Muscle layer of duodenum (tissue), 2 donors: ENCODE measurements at regions not wholly inside any gene's neighbourhood (a gene's known extent, or its start where the extent isn't known, plus 50 kb on each side); places are given as distances from the start of the nearest gene placed in this dataset.

Experiments
- H3K27ac ChIP-seq: one replicate; pipeline ENCODE4 v1.7.0; 2013; ENCODE audit warnings: mild to moderate bottlenecking, low read length
- H3K27me3 ChIP-seq: one replicate; pipeline ENCODE4 v1.7.0; 2013; ENCODE audit warnings: low read depth, mild to moderate bottlenecking, control low read depth, low read length
- H3K36me3 ChIP-seq, 2 donors: one replicate each; pipeline ENCODE4 v1.7.0; 2013; ENCODE audit warnings: low read length in 2 of 2, control low read depth in 1 of 2, mild to moderate bottlenecking in 1 of 2; ENCODE audit not compliant: insufficient read depth in 2 of 2, control insufficient read depth in 1 of 2
- H3K4me1 ChIP-seq, 2 donors: one replicate each; pipeline ENCODE4 v1.7.0; 2013; ENCODE audit warnings: low read length in 2 of 2, mild to moderate bottlenecking in 2 of 2, control low read depth in 1 of 2, moderate library complexity in 1 of 2; ENCODE audit not compliant: insufficient read depth in 2 of 2, control insufficient read depth in 1 of 2
- H3K4me3 ChIP-seq, 2 donors: one replicate each; pipeline ENCODE4 v1.7.0; 2013; ENCODE audit warnings: low read length in 2 of 2, low read depth in 1 of 2, mild to moderate bottlenecking in 1 of 2
- H3K9me3 ChIP-seq, 2 donors: one replicate each; pipeline ENCODE4 v1.7.0; 2013; ENCODE audit warnings: low read length in 2 of 2, control low read depth in 1 of 2, mild to moderate bottlenecking in 1 of 2; ENCODE audit not compliant: control insufficient read depth in 1 of 2
- donor health status: healthy.

GRCh38 chr11:27926981-27927481, 180.9 kb downstream of the KIF18A start:
- Histone ChIP-seq H3K4me1 (no peaks in the 10 kb centered on the region), H3K27me3 (no peaks in the 10 kb centered on the region), H3K36me3 (no peaks in the 10 kb centered on the region), H3K27ac (no peak overlapping the region), H3K4me3 (no peak overlapping the region), H3K9me3 (peaks cover 0 to 4% of the 10 kb centered on the region in 2 donors)

- no peak overlapping the region for H3K4me3 ChIP-seq
- no peak overlapping the region for H3K27ac ChIP-seq
- no peaks in the 10 kb centered on the region for H3K4me1 ChIP-seq
- peaks cover 0 to 4% of the 10 kb centered on the region in 2 donors for H3K9me3 ChIP-seq
- H3K36me3 ChIP-seq: no peaks in the 10 kb centered on the region
- no peaks in the 10 kb centered on the region for H3K27me3 ChIP-seq
Measured at GRCh38 chr11:27926486-27926885, 181.5 kb downstream of the KIF18A start.

DNA sequence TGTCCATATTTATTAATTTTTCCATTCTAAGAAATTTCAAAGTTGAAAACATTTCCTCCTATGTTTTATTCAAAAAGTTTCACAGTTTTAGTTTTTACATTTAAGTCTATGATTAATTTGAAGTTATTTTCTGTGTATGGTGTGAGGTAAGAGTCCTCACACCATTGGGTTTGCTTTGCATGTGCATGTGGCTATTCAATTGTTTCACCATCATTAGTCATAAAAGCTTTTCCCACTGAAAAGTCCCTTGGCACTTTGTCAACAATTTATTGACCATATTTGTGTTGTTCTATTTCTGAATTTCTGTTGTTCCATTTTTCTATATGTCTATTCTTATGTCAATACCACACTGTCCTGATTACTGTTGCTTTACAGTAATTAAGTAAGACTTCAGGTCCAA, 186.5 kb downstream of the KIF18A start:
- Histone ChIP-seq H3K36me3 (no peaks in the 10 kb centered on the region), H3K27ac (no peak overlapping the region), H3K4me3 (no peak overlapping the region), H3K27me3 (no peaks in the 10 kb centered on the region), H3K9me3 (peaks cover 0 to 4% of the 10 kb centered on the region in 2 donors), H3K4me1 (no peaks in the 10 kb centered on the region)

DNA sequence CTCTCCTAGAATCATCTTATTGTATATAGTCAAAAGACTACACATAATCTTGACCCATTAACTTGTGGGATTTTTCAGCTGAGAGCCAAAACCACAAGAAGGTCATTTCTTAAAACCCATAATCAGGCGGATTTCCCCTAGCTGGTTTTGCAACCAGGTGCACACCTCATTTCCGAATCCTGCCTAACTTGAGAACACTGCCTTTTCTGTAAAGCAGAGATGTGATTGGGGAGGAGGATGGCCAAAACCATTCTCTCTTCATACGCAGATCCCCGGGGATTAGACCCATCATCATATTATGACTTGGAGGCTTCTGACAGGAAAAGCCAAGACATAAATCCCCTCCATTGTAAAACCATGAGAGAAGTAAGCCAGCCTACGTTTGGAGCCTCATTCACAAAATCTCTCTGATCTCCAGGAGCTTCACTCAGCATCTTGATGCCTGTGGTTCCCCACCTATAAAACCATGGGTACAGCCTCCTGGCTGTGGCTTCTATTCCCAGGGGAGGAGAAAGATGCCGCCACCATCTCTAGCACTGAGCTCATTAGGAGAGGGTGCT, 191.3 kb downstream of the KIF18A start:
- no peak overlapping the region for H3K4me3 ChIP-seq
- H3K27me3 ChIP-seq: no peaks in the 10 kb centered on the region
- H3K4me1 ChIP-seq: no peaks in the 10 kb centered on the region
- no peak overlapping the region for H3K27ac ChIP-seq
- no peaks in the 10 kb centered on the region for H3K36me3 ChIP-seq
- H3K9me3 ChIP-seq: no peaks in the 10 kb centered on the region

DNA sequence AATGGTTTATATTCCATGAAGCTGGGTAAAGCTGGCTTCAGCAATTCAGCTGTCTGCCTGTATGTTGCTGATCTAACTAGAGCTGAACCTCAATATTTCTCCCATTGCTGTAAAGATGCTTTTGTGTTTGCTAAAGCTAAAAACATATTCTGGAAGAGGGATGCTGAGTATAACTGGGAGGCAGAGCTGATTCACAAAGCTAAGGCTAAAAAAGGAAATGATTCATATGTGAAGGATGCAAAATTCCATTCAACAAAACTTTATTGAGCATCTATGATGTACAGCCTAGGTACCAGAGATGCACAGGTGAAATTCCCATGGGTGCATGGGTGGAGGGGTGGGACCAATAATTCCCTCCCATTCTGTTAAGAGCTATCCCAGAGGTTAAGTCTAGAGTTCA, 193.9 kb downstream of the KIF18A start:
- Histone ChIP-seq H3K9me3 (no peaks in the 10 kb centered on the region), H3K4me1 (no peaks in the 10 kb centered on the region), H3K27me3 (no peaks in the 10 kb centered on the region), H3K4me3 (no peak overlapping the region), H3K36me3 (no peaks in the 10 kb centered on the region), H3K27ac (no peak overlapping the region)

- no peak overlapping the region for H3K27ac ChIP-seq
- H3K36me3 ChIP-seq: no peaks in the 10 kb centered on the region
- H3K9me3 ChIP-seq: no peaks in the 10 kb centered on the region
- H3K4me1 ChIP-seq: no peaks in the 10 kb centered on the region
- H3K27me3 ChIP-seq: no peaks in the 10 kb centered on the region
- no peak overlapping the region for H3K4me3 ChIP-seq
Measured at GRCh38 chr11:27913650-27914049, 194.3 kb downstream of the KIF18A start.

GRCh38 chr11:27912916-27913315, 195.0 kb downstream of the KIF18A start:
- Histone ChIP-seq H3K36me3 (no peaks in the 10 kb centered on the region), H3K9me3 (no peaks in the 10 kb centered on the region), H3K27me3 (no peaks in the 10 kb centered on the region), H3K4me1 (no peaks in the 10 kb centered on the region), H3K27ac (no peak overlapping the region), H3K4me3 (no peak overlapping the region)

DNA sequence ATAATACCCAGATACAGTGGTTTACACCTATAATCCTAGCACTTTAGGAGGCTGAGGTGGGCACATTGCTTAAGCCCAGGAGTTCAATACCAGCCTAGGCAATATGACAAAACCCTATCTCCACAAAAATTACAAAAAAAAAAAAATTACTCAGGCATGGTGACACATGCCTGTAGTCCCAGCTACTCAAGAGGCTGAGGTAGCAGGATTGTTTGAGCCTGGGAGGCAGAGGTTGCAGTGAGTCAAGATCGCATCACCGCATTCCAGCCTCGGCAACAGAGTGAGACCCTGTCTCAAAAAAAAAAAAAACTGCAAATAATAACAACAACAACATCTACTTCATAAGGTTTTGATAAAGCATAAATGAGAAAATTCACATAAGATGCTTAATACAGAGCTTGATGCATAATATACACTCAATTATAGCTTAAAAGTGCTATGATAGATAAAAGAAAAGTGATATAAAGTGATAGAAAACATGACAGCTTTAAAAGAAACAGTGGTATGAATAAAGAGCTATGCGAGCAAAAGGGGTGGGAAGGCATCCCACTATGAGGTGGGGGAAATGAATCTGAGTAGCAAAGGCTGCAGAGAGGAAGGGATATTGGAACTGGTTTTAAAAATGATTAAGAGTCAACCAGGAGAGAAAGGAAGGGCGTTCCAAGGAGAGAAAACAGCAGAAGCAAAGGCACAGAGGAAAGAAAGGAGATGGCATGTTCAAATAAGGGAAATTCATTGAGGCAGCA, 197.6 kb downstream of the KIF18A start:
- Histone ChIP-seq H3K27me3 (no peaks in the 10 kb centered on the region), H3K4me3 (no peak overlapping the region), H3K9me3 (no peaks in the 10 kb centered on the region), H3K4me1 (no peaks in the 10 kb centered on the region), H3K27ac (no peak overlapping the region), H3K36me3 (no peaks in the 10 kb centered on the region)

GRCh38 chr11:27909386-27909785, 198.6 kb downstream of the KIF18A start:
- H3K4me1 ChIP-seq: no peaks in the 10 kb centered on the region
- H3K27me3 ChIP-seq: no peaks in the 10 kb centered on the region
- no peaks in the 10 kb centered on the region for H3K9me3 ChIP-seq
- no peak overlapping the region for H3K27ac ChIP-seq
- H3K36me3 ChIP-seq: no peaks in the 10 kb centered on the region
- H3K4me3 ChIP-seq: no peak overlapping the region

GRCh38 chr11:27908621-27909020, 199.3 kb downstream of the KIF18A start:
- no peaks in the 10 kb centered on the region for H3K36me3 ChIP-seq
- H3K27me3 ChIP-seq: no peaks in the 10 kb centered on the region
- no peaks in the 10 kb centered on the region for H3K9me3 ChIP-seq
- H3K27ac ChIP-seq: no peak overlapping the region
- H3K4me3 ChIP-seq: no peak overlapping the region
- no peaks in the 10 kb centered on the region for H3K4me1 ChIP-seq

DNA sequence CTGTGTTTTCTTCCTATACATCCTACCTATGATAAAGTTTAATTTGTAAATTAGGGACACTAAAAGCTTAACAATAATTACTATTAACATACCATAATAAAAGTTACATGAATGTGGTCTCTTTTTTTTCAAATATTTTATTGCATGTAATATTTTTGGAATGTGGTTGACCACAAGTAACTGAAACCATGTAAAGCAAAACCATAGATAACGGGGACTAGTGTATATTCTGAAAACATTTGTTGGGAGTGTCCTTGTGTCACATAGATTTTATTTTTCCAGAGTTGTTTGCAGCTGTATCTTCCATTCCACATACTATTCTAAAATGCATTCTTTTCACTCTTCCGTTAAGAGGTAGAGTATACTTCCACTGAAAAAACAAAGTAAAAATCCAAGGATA, 200.4 kb downstream of the KIF18A start:
- Histone ChIP-seq H3K4me1 (no peaks in the 10 kb centered on the region), H3K36me3 (no peaks in the 10 kb centered on the region), H3K27me3 (no peaks in the 10 kb centered on the region), H3K27ac (no peak overlapping the region), H3K4me3 (no peak overlapping the region), H3K9me3 (no peaks in the 10 kb centered on the region)

DNA sequence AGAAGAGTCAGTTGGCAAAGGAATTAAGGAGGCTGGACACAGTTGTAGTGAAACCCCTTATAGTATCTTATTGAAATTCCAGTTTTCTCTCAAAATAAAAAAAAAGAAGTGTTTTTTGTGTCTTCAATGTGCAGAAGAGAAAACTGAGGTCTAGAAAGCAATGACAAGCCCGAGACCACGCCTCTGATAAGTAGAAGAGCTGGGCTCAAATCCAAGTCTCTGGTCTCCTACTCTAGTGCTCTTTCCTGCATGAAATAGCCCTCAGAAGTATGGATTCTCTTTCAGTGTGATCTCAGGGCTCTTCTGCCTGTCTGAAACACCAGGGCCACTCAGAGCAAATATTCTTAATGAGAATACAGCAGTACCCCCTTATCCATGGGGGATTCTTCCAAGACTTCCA, 200.9 kb downstream of the KIF18A start:
- Histone ChIP-seq H3K27ac (no peak overlapping the region), H3K9me3 (no peaks in the 10 kb centered on the region), H3K36me3 (no peaks in the 10 kb centered on the region)

More for the DNA sequence above, 200.9 kb downstream of the KIF18A start:
- no peaks in the 10 kb centered on the region for H3K4me1 ChIP-seq
- no peak overlapping the region for H3K4me3 ChIP-seq
- no peaks in the 10 kb centered on the region for H3K27me3 ChIP-seq
